Activated CD4-positive, alpha-beta memory T cell treated with anti-CD3 and anti-CD28 coated beads, Interleukin-2, amount 10 ng/mL, durations not matched to agents 7 days and 5 days (primary cell): ENCODE measurements at regions not wholly inside any gene's neighbourhood (a gene's known extent, or its start where the extent isn't known, plus 50 kb on each side); places are given as distances from the start of the nearest gene placed in this dataset.
"Not testable (repeated sequence)": the region's sequence is repeated elsewhere in the genome, so short reads cannot be mapped to it uniquely, and the experiment has no call there.

Source experiments
- CTCF ChIA-PET: fragments of 350-600 bp; sonication (Branson Sonifier 250); formaldehyde crosslinking; loops from one replicate; lab custom pipeline; 2021; ENCODE audit warnings: antibody characterized with exemption, inconsistent platforms; lab: Charles Lee
- POLR2A ChIA-PET: fragments of 350-600 bp; sonication (Branson Sonifier 250); formaldehyde crosslinking; loops from one replicate; lab custom pipeline; 2021; ENCODE audit warnings: antibody characterized with exemption; lab: Charles Lee
- DNase-seq: peaks from one replicate; pipeline ENCODE4 v3.0.0-alpha.2; 2020
- H3K27ac Mint-ChIP-seq: one replicate; pipeline ENCODE4 v1.8.0; 2021; ENCODE audit warnings: mild to moderate bottlenecking, mixed read lengths
- H3K27me3 Mint-ChIP-seq: one replicate; pipeline ENCODE4 v1.8.0; 2021; ENCODE audit warnings: mixed read lengths
- H3K36me3 Mint-ChIP-seq: one replicate; pipeline ENCODE4 v1.8.0; 2021; ENCODE audit warnings: low read depth, mixed read lengths
- H3K4me1 Mint-ChIP-seq: one replicate; pipeline ENCODE4 v1.8.0; 2021; ENCODE audit warnings: mixed read lengths
- H3K4me3 Mint-ChIP-seq: one replicate; pipeline ENCODE4 v1.8.0; 2021; ENCODE audit warnings: mild to moderate bottlenecking, mixed read lengths
- H3K9me3 Mint-ChIP-seq: one replicate; pipeline ENCODE4 v1.8.0; 2021; ENCODE audit warnings: mixed read lengths

DNA sequence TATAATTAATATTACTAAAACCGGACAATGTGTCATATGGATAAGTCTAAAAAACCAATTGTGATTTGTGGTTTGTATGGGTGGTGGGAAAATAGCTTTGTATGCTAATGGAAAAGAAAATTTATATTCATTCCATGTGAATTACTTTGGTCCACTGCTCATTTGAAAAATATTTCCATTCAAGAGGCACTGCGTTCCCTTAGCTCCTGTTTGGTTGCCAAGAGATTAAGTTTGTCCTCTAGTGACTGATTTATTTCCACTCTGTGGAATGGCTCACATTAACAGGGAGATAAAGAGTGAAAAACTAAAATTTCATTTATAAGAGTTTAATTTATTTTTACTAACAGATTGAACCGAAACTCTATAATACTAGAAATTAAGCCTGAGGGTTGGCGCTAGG, 744.1 kb upstream of the CHRM3 start:
- CTCF ChIA-PET: no interaction called here
- no peaks in the 10 kb centered on the region for H3K27me3 Mint-ChIP-seq
- no peaks in the 10 kb centered on the region for H3K4me1 Mint-ChIP-seq
- POLR2A ChIA-PET: no interaction called here
- H3K36me3 Mint-ChIP-seq: no peaks in the 10 kb centered on the region
- no peak for DNase-seq
- H3K4me3 Mint-ChIP-seq: no peak overlapping the region
- H3K9me3 Mint-ChIP-seq: no peaks in the 10 kb centered on the region
- H3K27ac Mint-ChIP-seq: no peak overlapping the region

DNA sequence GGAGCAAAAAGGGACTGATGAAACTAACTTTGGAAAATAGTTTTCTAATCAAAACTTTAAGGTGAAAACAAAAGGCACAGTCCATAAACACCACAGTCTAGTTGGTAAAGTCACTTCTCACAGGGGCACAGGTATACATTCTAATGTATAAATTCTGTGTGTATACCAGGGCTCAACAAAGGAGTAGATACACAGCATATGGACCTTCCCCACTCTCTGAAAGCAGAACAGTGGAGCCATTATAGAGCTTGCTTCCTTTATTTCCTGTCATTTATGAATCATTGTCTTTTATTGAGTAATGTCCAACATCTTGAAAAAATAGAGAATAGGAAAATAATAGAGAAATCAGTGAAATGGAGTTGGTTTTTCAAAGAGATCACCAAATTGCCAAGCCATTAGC, 746.5 kb upstream of the CHRM3 start:
- H3K9me3 Mint-ChIP-seq: no peaks in the 10 kb centered on the region
- POLR2A ChIA-PET: no interaction called here
- H3K27me3 Mint-ChIP-seq: no peaks in the 10 kb centered on the region
- no peaks in the 10 kb centered on the region for H3K4me1 Mint-ChIP-seq
- H3K27ac Mint-ChIP-seq: no peak overlapping the region
- H3K4me3 Mint-ChIP-seq: no peak overlapping the region
- CTCF ChIA-PET: no interaction called here
- no peaks in the 10 kb centered on the region for H3K36me3 Mint-ChIP-seq
- DNase-seq: no peak

GRCh38 chr1:238628110-238628509, 737.4 kb upstream of the ZP4 start:
- ChIA-PET CTCF (no interaction called here), POLR2A (no interaction called here)
- Mint-ChIP-seq H3K36me3 (no peaks in the 10 kb centered on the region), H3K27me3 (no peaks in the 10 kb centered on the region), H3K4me3 (no peak overlapping the region), H3K9me3 (peaks cover 9% of the 10 kb centered on the region), H3K27ac (no peak overlapping the region), H3K4me1 (no peaks in the 10 kb centered on the region)
- no peak for DNase-seq

- CTCF ChIA-PET: no interaction called here
- no peak overlapping the region for H3K27ac Mint-ChIP-seq
- no peak for DNase-seq
- no peak overlapping the region for H3K4me3 Mint-ChIP-seq
- H3K4me1 Mint-ChIP-seq: no peaks in the 10 kb centered on the region
- H3K27me3 Mint-ChIP-seq: no peaks in the 10 kb centered on the region
- H3K36me3 Mint-ChIP-seq: no peaks in the 10 kb centered on the region
- POLR2A ChIA-PET: no interaction called here
- peaks cover 12% of the 10 kb centered on the region for H3K9me3 Mint-ChIP-seq
Measured at GRCh38 chr1:238624776-238625175, 734.1 kb upstream of the ZP4 start.

DNA sequence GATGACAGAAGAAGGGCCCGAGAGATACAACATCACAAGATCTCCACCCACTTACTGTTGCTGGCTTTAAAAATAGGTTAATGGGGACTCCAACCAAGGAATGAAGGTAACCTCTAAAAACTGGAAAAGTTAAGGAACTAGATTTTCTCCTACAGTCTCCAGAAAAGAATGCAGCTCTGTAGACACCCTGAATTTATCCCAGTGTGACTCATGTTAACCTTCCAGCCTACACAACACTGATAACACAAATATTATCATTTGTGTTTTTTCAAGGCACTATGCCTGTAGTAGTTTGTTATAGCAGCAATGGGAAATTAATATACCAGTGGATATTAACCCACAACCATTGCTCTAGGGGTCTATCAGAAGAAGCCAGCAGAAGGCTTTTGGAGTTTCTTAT, 730.7 kb upstream of the ZP4 start:
- Mint-ChIP-seq H3K4me1 (no peaks in the 10 kb centered on the region), H3K27me3 (no peaks in the 10 kb centered on the region), H3K9me3 (peaks cover 3% of the 10 kb centered on the region), H3K27ac (no peak overlapping the region), H3K4me3 (no peak overlapping the region), H3K36me3 (no peaks in the 10 kb centered on the region)
- no peak for DNase-seq
- POLR2A ChIA-PET: no interaction called here
- CTCF ChIA-PET: no interaction called here

DNA sequence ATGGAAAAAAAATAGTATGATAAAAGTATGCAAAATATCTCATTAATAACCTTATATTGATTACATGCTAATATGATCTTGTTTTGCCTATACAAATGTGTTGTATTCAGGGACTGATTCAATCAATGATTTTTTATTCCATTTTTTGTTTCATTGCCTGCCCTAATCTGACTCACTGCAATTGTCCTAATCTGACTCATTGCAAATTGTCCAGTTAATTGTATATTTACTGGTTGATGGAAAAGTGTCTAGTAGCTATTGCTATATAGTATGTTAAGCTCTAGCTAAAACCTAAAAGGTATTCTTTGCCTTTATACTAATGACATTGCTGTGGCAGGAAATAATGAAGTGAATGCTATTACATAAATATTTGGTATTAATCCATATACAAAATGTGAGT, 728.9 kb upstream of the ZP4 start:
- POLR2A ChIA-PET: no interaction called here

DNA sequence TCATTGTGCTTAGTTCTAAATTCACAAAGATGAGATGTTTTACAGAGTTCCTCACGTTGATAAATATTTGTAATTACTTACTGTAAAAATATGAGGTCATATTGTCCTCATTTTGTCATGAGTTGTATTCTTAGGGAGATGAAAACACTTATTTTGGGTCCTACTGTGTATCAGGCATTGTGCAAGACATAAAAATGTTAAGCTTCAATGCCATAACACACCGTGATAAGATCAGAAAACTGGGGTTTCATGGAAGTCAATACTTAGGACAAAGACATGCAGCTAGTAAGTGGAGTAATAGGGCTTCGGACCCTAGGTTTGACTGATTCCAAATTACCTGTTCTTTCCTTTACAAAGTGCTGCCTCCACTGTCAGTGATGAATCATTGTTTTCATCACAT, 720.7 kb upstream of the ZP4 start:
- Mint-ChIP-seq H3K27ac (no peak overlapping the region), H3K9me3 (peaks cover 12% of the 10 kb centered on the region), H3K36me3 (no peaks in the 10 kb centered on the region), H3K4me3 (no peak overlapping the region), H3K4me1 (no peaks in the 10 kb centered on the region), H3K27me3 (no peaks in the 10 kb centered on the region)
- ChIA-PET CTCF (no interaction called here), POLR2A (no interaction called here)
- DNase-seq: no peak

More for the DNA sequence above, 728.9 kb upstream of the ZP4 start:
- no peaks in the 10 kb centered on the region for H3K27me3 Mint-ChIP-seq
- no peak overlapping the region for H3K4me3 Mint-ChIP-seq
- H3K4me1 Mint-ChIP-seq: no peaks in the 10 kb centered on the region
- H3K27ac Mint-ChIP-seq: no peak overlapping the region
- no peaks in the 10 kb centered on the region for H3K36me3 Mint-ChIP-seq
- peaks cover 3% of the 10 kb centered on the region for H3K9me3 Mint-ChIP-seq
- CTCF ChIA-PET: no interaction called here
- DNase-seq: no peak

DNA sequence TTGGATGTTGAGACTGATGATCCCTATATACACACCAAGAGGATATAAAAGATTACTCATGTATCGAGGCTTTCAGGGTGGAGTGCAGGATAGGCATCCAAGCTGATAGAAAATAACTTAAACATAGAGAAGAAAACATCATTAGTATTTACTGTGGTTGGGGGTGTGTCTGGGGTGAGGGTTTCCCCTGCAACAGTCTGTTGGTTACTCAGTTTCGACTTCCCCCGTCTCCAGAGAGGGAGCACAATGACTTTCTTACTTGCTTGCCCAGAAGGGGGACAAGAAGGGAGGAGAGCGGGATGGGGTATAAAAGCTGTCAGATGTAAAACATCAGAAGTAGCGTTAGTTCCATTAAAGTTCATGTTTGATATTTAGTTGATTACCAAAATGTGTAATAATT, 717.4 kb upstream of the ZP4 start:
- POLR2A ChIA-PET: no interaction called here
- no peak for DNase-seq
- H3K27ac Mint-ChIP-seq: no peak overlapping the region
- CTCF ChIA-PET: no interaction called here
- peaks cover 12% of the 10 kb centered on the region for H3K9me3 Mint-ChIP-seq
- H3K27me3 Mint-ChIP-seq: no peaks in the 10 kb centered on the region
- H3K36me3 Mint-ChIP-seq: no peaks in the 10 kb centered on the region
- H3K4me1 Mint-ChIP-seq: no peaks in the 10 kb centered on the region
- no peak overlapping the region for H3K4me3 Mint-ChIP-seq

- H3K36me3 Mint-ChIP-seq: no peaks in the 10 kb centered on the region
- POLR2A ChIA-PET: no interaction called here
Measured at GRCh38 chr1:238606896-238607295, 716.2 kb upstream of the ZP4 start.

DNA sequence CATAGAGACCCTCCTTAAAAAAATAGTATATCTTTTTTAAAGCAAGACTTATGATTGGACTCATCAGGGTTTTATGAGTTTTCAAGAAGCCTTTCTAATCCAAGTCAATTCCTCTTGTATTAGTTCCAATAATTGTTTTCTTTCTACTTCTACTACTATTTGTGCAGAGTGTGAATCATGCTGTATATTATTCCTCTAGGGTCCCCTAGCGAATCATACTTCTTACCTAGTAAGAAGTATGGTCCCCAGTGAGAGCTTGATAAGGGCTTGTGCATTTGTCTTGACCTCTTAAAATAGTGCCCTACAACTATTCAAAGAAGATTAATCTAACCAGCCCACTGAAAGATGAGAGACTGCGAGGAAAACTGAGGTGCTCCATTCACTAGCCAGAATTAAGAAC, 715.7 kb upstream of the ZP4 start:
- Mint-ChIP-seq H3K4me1 (no peaks in the 10 kb centered on the region), H3K36me3 (no peaks in the 10 kb centered on the region), H3K27ac (no peak overlapping the region), H3K27me3 (no peaks in the 10 kb centered on the region), H3K9me3 (peaks cover 8% of the 10 kb centered on the region), H3K4me3 (no peak overlapping the region)
- CTCF ChIA-PET: no interaction called here
- DNase-seq: no peak
- POLR2A ChIA-PET: no interaction called here

More at GRCh38 chr1:238606896-238607295, 716.2 kb upstream of the ZP4 start:
- Mint-ChIP-seq H3K4me3 (no peak overlapping the region), H3K27me3 (no peaks in the 10 kb centered on the region), H3K4me1 (no peaks in the 10 kb centered on the region), H3K9me3 (peaks cover 8% of the 10 kb centered on the region), H3K27ac (no peak overlapping the region)
- no peak for DNase-seq
- CTCF ChIA-PET: no interaction called here

- no peak overlapping the region for H3K27ac Mint-ChIP-seq
- H3K4me1 Mint-ChIP-seq: no peaks in the 10 kb centered on the region
- H3K36me3 Mint-ChIP-seq: no peaks in the 10 kb centered on the region
- DNase-seq: no peak
- no peaks in the 10 kb centered on the region for H3K27me3 Mint-ChIP-seq
- no peak overlapping the region for H3K4me3 Mint-ChIP-seq
- peaks cover 4% of the 10 kb centered on the region for H3K9me3 Mint-ChIP-seq
- ChIA-PET CTCF (no interaction called here), POLR2A (no interaction called here)
Measured at GRCh38 chr1:238604357-238604756, 713.6 kb upstream of the ZP4 start.

DNA sequence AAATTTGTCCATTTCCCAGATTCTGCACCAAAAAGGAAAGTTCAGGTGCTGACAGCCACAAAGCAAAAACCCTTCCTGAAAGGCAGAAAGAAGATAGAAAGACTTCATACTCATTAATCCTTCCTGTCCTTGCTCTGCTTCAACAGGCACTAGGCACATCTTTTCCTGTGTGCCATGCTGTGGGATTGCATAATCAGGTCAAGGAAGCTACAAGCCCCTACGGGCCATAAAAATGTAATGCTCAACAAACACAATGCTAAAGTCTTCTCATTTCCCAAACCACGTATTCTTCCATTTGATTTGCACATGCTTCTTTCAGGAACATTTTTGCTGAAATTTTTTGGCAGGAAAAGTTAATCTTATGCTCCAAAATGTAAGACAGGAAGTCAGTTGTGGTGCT, 710.9 kb upstream of the ZP4 start:
- H3K9me3 Mint-ChIP-seq, DNase-seq, H3K36me3 Mint-ChIP-seq, CTCF ChIA-PET, H3K4me1 Mint-ChIP-seq, H3K27ac Mint-ChIP-seq, H3K4me3 Mint-ChIP-seq, H3K27me3 Mint-ChIP-seq, POLR2A ChIA-PET: not testable (repeated sequence)

DNA sequence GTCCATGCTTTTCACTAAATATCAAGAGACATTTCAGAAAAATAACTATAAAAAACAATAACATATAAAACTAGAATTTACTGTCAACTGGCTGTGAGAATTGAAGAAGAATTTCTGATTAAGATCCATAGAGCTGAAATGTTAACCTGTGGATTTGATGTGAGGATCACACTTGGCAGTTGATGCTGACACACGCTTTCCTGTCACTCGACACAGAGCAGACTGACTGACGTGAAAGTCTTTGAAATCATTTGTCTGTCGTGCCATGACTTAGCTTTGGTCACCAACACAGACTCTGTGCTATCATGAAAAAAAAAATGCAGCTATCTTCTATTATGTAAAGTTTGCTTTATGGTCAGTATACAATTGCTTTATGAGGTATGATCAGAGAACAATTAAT, 706.0 kb upstream of the ZP4 start:
- Mint-ChIP-seq H3K27ac (no peak overlapping the region), H3K27me3 (no peaks in the 10 kb centered on the region), H3K9me3 (peaks cover 4% of the 10 kb centered on the region), H3K4me3 (no peak overlapping the region), H3K4me1 (no peaks in the 10 kb centered on the region), H3K36me3 (no peaks in the 10 kb centered on the region)
- no peak for DNase-seq
- POLR2A ChIA-PET: no interaction called here
- CTCF ChIA-PET: no interaction called here

GRCh38 chr1:238592621-238593020, 701.9 kb upstream of the ZP4 start:
- Mint-ChIP-seq H3K27ac (no peak overlapping the region), H3K27me3 (no peaks in the 10 kb centered on the region), H3K4me1 (no peaks in the 10 kb centered on the region), H3K4me3 (no peak overlapping the region), H3K36me3 (no peaks in the 10 kb centered on the region), H3K9me3 (peaks cover 11% of the 10 kb centered on the region)
- CTCF ChIA-PET: no interaction called here
- POLR2A ChIA-PET: no interaction called here
- no peak for DNase-seq
